ENCODE measurements at regions not wholly inside any gene's neighbourhood (a gene's known extent, or its start where the extent isn't known, plus 50 kb on each side); places are given as distances from the start of the nearest gene placed in this dataset.

GRCh38 chr14:97452314-97452713, 655.1 kb downstream of the VRK1 start:
- no peak overlapping the region for H3K9ac ChIP-seq (ENCODE audit: low read length)
- TF ChIP-seq POLR2AphosphoS5 (IDR thresholded peaks at IDR 0.05) = no peak
- TF ChIP-seq TAF1 (IDR thresholded peaks at IDR 0.05; ENCODE audit: low read depth) = no peak
- TF ChIP-seq MXI1 (conservative IDR thresholded peaks at IDR 0.05; ENCODE audit: poor library complexity, severe bottlenecking) = no peak
- TF ChIP-seq REST (IDR thresholded peaks at IDR 0.05; ENCODE audit: borderline replicate concordance) = no peak
- no peak for TF ChIP-seq EP300 (conservative IDR thresholded peaks at IDR 0.05; ENCODE audit: poor library complexity, severe bottlenecking)
- no peak for TF ChIP-seq RAD21 (conservative IDR thresholded peaks at IDR 0.05)
- no peak for TF ChIP-seq EZH2 (IDR thresholded peaks at IDR 0.05; ENCODE audit: borderline replicate concordance, insufficient read depth, low read length, poor library complexity, severe bottlenecking)
- TF ChIP-seq SMC3 (conservative IDR thresholded peaks at IDR 0.05; ENCODE audit: poor library complexity) = no peak
- TF ChIP-seq CTCF (IDR thresholded peaks at IDR 0.05; ENCODE audit: poor library complexity, severe bottlenecking) = no peak
- no peaks in the 10 kb centered on the region for H3K9me3 ChIP-seq (ENCODE audit: low read length)
- no peaks in the 10 kb centered on the region for H4K20me1 ChIP-seq (ENCODE audit: insufficient read depth)
- H3F3A ChIP-seq (ENCODE audit: insufficient read depth, low read length, poor library complexity, severe bottlenecking) = no peaks in the 10 kb centered on the region
- no peaks in the 10 kb centered on the region for H3K36me3 ChIP-seq (ENCODE audit: insufficient read depth, low read length)
- no peak overlapping the region for H3K27ac ChIP-seq (ENCODE audit: low read length)
- no peak overlapping the region for H3K4me3 ChIP-seq (ENCODE audit: low read length)
- H2AFZ ChIP-seq (ENCODE audit: low read depth, low read length) = no peak overlapping the region
- H3K79me2 ChIP-seq (replicated peaks; ENCODE audit: insufficient read depth, low read length) = no peaks in the 10 kb centered on the region
- no peaks in the 10 kb centered on the region for H3K27me3 ChIP-seq (ENCODE audit: insufficient read depth, low read depth, low read length)
- H3K9me2 ChIP-seq (ENCODE audit: insufficient read depth, low read length) = no peaks in the 10 kb centered on the region
- no peak overlapping the region for H3K4me2 ChIP-seq (ENCODE audit: low read length)

GRCh38 chr14:97453991-97454390, 656.8 kb downstream of the VRK1 start:
- no peak for TF ChIP-seq EZH2 (IDR thresholded peaks at IDR 0.05; ENCODE audit: borderline replicate concordance, insufficient read depth, low read length, poor library complexity, severe bottlenecking)
- no peak for TF ChIP-seq POLR2AphosphoS5 (IDR thresholded peaks at IDR 0.05)
- no peak for TF ChIP-seq REST (IDR thresholded peaks at IDR 0.05; ENCODE audit: borderline replicate concordance)
- no peak for TF ChIP-seq SMC3 (conservative IDR thresholded peaks at IDR 0.05; ENCODE audit: poor library complexity)
- no peak for TF ChIP-seq RAD21 (conservative IDR thresholded peaks at IDR 0.05)
- no peak for TF ChIP-seq CTCF (IDR thresholded peaks at IDR 0.05; ENCODE audit: poor library complexity, severe bottlenecking)
- no peak for TF ChIP-seq EP300 (conservative IDR thresholded peaks at IDR 0.05; ENCODE audit: poor library complexity, severe bottlenecking)
- TF ChIP-seq MXI1 (conservative IDR thresholded peaks at IDR 0.05; ENCODE audit: poor library complexity, severe bottlenecking) = no peak
- TF ChIP-seq TAF1 (IDR thresholded peaks at IDR 0.05; ENCODE audit: low read depth) = no peak
- no peak overlapping the region for H3K9ac ChIP-seq (ENCODE audit: low read length)
- H3K79me2 ChIP-seq (replicated peaks; ENCODE audit: insufficient read depth, low read length) = no peaks in the 10 kb centered on the region
- no peaks in the 10 kb centered on the region for H3K27me3 ChIP-seq (ENCODE audit: insufficient read depth, low read depth, low read length)
- H3K4me2 ChIP-seq (ENCODE audit: low read length) = no peak overlapping the region
- H3K27ac ChIP-seq (ENCODE audit: low read length) = no peak overlapping the region
- no peaks in the 10 kb centered on the region for H3K9me2 ChIP-seq (ENCODE audit: insufficient read depth, low read length)
- H3K9me3 ChIP-seq (ENCODE audit: low read length) = no peaks in the 10 kb centered on the region
- H4K20me1 ChIP-seq (ENCODE audit: insufficient read depth) = no peaks in the 10 kb centered on the region
- H3K36me3 ChIP-seq (ENCODE audit: insufficient read depth, low read length) = no peaks in the 10 kb centered on the region
- H3K4me3 ChIP-seq (ENCODE audit: low read length) = no peak overlapping the region
- H2AFZ ChIP-seq (ENCODE audit: low read depth, low read length) = no peak overlapping the region
- no peaks in the 10 kb centered on the region for H3F3A ChIP-seq (ENCODE audit: insufficient read depth, low read length, poor library complexity, severe bottlenecking)

Data from neural cell (in vitro differentiated cells).